GM21717 (cell line): ENCODE measurements at regions not wholly inside any gene's neighbourhood (a gene's known extent, or its start where the extent isn't known, plus 50 kb on each side); places are given as distances from the start of the nearest gene placed in this dataset.
A peak's percentile ranks its signal among the peaks of the same experiment; 100 is the strongest.

Experiments used
- ATAC-seq: cut with Tn5 transposase; IDR thresholded peaks from one replicate; pipeline ENCODE4 v1.9.1; 2021; ENCODE audit warnings: mild to moderate bottlenecking, moderate library complexity; ENCODE audit not compliant: unreplicated experiment

- no peak for ATAC-seq
These were observed 528.2 kb downstream of the MRPL39 start for GRCh38 chr21:25079053-25079452.

- no peak for ATAC-seq
These were observed 545.2 kb downstream of the MRPL39 start for GRCh38 chr21:25062061-25062460.

- no peak for ATAC-seq
These were observed 552.6 kb downstream of the MRPL39 start for GRCh38 chr21:25054689-25055088.

- peak; percentile 92 for ATAC-seq
These were observed 567.6 kb downstream of the MRPL39 start for GRCh38 chr21:25039461-25040380.

GRCh38 chr21:25036775-25037174 is 570.5 kb downstream of the MRPL39 start:
- ATAC-seq: no peak

- no peak for ATAC-seq
These were observed 575.5 kb downstream of the MRPL39 start for GRCh38 chr21:25031750-25032149.

- ATAC-seq: no peak
These were observed 577.7 kb downstream of the MRPL39 start for GRCh38 chr21:25029580-25029979.

GRCh38 chr21:25025596-25025995 is 581.7 kb downstream of the MRPL39 start:
- ATAC-seq: no peak

- ATAC-seq: no peak
These were observed 582.6 kb downstream of the MRPL39 start for GRCh38 chr21:25024639-25025038.

- ATAC-seq: no peak
These were observed 601.9 kb downstream of the MRPL39 start for GRCh38 chr21:25005388-25005787.

- no peak for ATAC-seq
These were observed 604.6 kb downstream of the MRPL39 start for GRCh38 chr21:25002676-25003075.

GRCh38 chr21:24995216-24995615 is 612.1 kb downstream of the MRPL39 start:
- ATAC-seq: no peak

- no peak for ATAC-seq
These were observed 612.6 kb downstream of the MRPL39 start for GRCh38 chr21:24994717-24995116.

- ATAC-seq: no peak
These were observed 617.8 kb downstream of the MRPL39 start for GRCh38 chr21:24989516-24989915.

GRCh38 chr21:24988941-24989340 is 618.3 kb downstream of the MRPL39 start:
- ATAC-seq: no peak

- no peak for ATAC-seq
These were observed 631.0 kb downstream of the MRPL39 start for GRCh38 chr21:24976238-24976637.

GRCh38 chr21:24969068-24969467 is 638.2 kb downstream of the MRPL39 start:
- ATAC-seq: no peak

GRCh38 chr21:24955275-24955961 is 651.9 kb downstream of the MRPL39 start:
- ATAC-seq: peak; percentile 98

- no peak for ATAC-seq
These were observed 659.1 kb downstream of the MRPL39 start for GRCh38 chr21:24948186-24948585.

GRCh38 chr21:24945910-24946309 is 661.4 kb downstream of the MRPL39 start:
- no peak for ATAC-seq

GRCh38 chr21:24941316-24942185 is 665.7 kb downstream of the MRPL39 start:
- ATAC-seq: no peak
